ENCODE measurements at regions not wholly inside any gene's neighbourhood (a gene's known extent, or its start where the extent isn't known, plus 50 kb on each side); places are given as distances from the start of the nearest gene placed in this dataset.
"Not testable (repeated sequence)": the region's sequence is repeated elsewhere in the genome, so short reads cannot be mapped to it uniquely, and the experiment has no call there.

DNA sequence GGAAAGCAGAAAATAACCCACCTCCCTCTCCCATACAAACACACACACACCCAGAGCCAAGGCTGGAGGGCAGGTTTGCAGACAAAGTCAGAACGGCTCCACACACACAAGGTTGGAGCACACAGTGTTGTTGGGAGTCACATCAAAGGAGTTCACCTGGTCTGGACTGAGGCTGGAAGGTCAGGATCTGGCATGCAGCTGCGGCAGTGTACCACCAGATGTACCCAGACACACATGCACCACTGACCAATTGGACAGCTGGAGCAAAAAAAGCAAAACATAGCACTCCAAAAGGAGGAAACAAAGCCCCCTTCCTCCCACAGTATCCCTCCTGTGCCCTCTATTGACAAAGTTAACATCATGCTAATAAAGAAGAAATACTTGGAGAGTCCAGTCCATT, 94.6 kb upstream of the KIF2A start:
- intact Hi-C loops (cut with micrococcal nuclease) = no loop called here

DNA sequence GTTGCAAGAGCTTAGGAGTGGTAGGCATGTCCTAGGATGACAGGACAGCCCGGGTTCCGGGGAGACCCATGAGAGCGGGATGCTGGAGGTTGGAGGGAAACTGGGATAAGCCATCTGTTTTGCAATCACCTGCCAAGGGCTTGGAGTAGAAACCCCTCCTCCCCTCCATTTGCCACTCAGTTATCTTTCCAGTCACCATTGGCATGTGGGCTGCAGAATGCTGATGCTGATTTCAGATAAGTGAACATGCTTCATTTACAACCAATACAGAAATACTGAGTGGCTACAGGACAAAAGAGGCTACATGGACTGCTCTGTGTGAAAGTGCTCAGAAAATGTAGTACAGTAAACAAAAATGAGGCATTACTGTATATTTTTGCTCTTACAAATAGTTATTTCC, 93.4 kb upstream of the KIF2A start:
- ATAC-seq = no peak
- Mint-ChIP-seq H3K36me3 (no peaks in the 10 kb centered on the region), H3K4me3 (no peak overlapping the region), H3K27ac (no peak overlapping the region), H3K9me3 (no peaks in the 10 kb centered on the region), H3K27me3 (peaks cover 17 to 51% (median 25%) of the 10 kb centered on the region in 5 donors), H3K4me1 (peaks cover 0 to 5% (median 0%) of the 10 kb centered on the region in 7 donors)
- H3K4me1 ChIP-seq (ENCODE audit: control insufficient read depth in 2 of 2, insufficient read depth in 2 of 2, low read length in 2 of 2) = no peaks in the 10 kb centered on the region
- no peaks in the 10 kb centered on the region for H3K36me3 ChIP-seq (ENCODE audit: control insufficient read depth in 2 of 3, insufficient read depth in 3 of 3, low read length in 3 of 3)
- no peak overlapping the region for H3K27ac ChIP-seq (ENCODE audit: low read depth, low read length)
- intact Hi-C loops (cut with micrococcal nuclease) = no loop called here
- no peak overlapping the region for H3K4me3 ChIP-seq (ENCODE audit: low read length)
- DNase-seq = no peak
- CTCF ChIA-PET = no interaction called here
- no peaks in the 10 kb centered on the region for H3K9me3 ChIP-seq (ENCODE audit: control insufficient read depth in 2 of 3, low read length in 3 of 3)
- H3K27me3 ChIP-seq (ENCODE audit: control insufficient read depth in 2 of 2, insufficient read depth in 2 of 2, low read length in 2 of 2) = no peaks in the 10 kb centered on the region
- POLR2A ChIA-PET = no interaction called here

More for the DNA sequence above, 94.6 kb upstream of the KIF2A start:
- Histone ChIP-seq H3K27me3 (ENCODE audit: control insufficient read depth in 2 of 2, insufficient read depth in 2 of 2, low read length in 2 of 2) (no peaks in the 10 kb centered on the region), H3K4me1 (ENCODE audit: control insufficient read depth in 2 of 2, insufficient read depth in 2 of 2, low read length in 2 of 2) (no peaks in the 10 kb centered on the region), H3K36me3 (ENCODE audit: control insufficient read depth in 2 of 3, insufficient read depth in 3 of 3, low read length in 3 of 3) (no peaks in the 10 kb centered on the region), H3K9me3 (ENCODE audit: control insufficient read depth in 2 of 3, low read length in 3 of 3) (no peaks in the 10 kb centered on the region), H3K4me3 (ENCODE audit: low read length) (no peak overlapping the region), H3K27ac (ENCODE audit: low read depth, low read length) (no peak overlapping the region)
- ChIA-PET CTCF (no interaction called here), POLR2A (no interaction called here)
- peaks cover 0 to 5% (median 0%) of the 10 kb centered on the region in 7 donors for H3K4me1 Mint-ChIP-seq
- H3K4me3 Mint-ChIP-seq = no peak overlapping the region
- DNase-seq (no peak), ATAC-seq (no peak)
- no peaks in the 10 kb centered on the region for H3K36me3 Mint-ChIP-seq
- H3K27me3 Mint-ChIP-seq = peaks cover 20 to 54% (median 26%) of the 10 kb centered on the region in 5 donors
- H3K9me3 Mint-ChIP-seq = no peaks in the 10 kb centered on the region
- H3K27ac Mint-ChIP-seq = no peak overlapping the region

DNA sequence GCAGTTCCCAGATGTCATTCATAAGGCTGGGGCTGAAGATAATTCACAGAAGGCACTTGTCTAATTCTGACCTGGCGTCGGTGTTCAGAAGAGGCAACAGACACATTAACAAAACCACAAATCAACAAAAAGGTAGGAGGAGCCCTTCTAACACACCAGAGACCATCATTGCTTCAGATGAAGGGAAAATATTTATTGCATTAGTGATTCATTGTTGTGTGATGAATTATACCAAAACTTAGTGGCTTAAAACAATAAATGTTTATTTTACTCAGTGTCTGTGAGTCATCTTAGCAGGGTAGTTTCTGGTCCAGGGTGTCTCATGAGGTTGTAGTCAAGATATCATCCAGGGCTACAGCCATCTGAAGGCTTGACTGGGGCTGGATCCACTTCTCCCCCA, 91.3 kb upstream of the KIF2A start:
- peaks cover 11 to 49% (median 21%) of the 10 kb centered on the region in 5 donors for H3K27me3 Mint-ChIP-seq
- H3K36me3 Mint-ChIP-seq = no peaks in the 10 kb centered on the region
- H3K4me1 Mint-ChIP-seq = no peaks in the 10 kb centered on the region
- H3K27ac Mint-ChIP-seq = peak overlapping the region in 1 of 9 donors; percentile 76
- ChIA-PET CTCF (no interaction called here), POLR2A (no interaction called here)
- H3K27me3 ChIP-seq (ENCODE audit: control insufficient read depth in 2 of 2, insufficient read depth in 2 of 2, low read length in 2 of 2) = no peaks in the 10 kb centered on the region
- H3K4me1 ChIP-seq (ENCODE audit: control insufficient read depth in 2 of 2, insufficient read depth in 2 of 2, low read length in 2 of 2) = no peaks in the 10 kb centered on the region
- intact Hi-C loops (cut with micrococcal nuclease) = no loop called here
- H3K9me3 Mint-ChIP-seq = no peaks in the 10 kb centered on the region
- H3K4me3 ChIP-seq (ENCODE audit: low read length) = no peak overlapping the region
- no peak for DNase-seq
- no peak overlapping the region for H3K4me3 Mint-ChIP-seq
- H3K36me3 ChIP-seq (ENCODE audit: control insufficient read depth in 2 of 3, insufficient read depth in 3 of 3, low read length in 3 of 3) = no peaks in the 10 kb centered on the region
- no peaks in the 10 kb centered on the region for H3K9me3 ChIP-seq (ENCODE audit: control insufficient read depth in 2 of 3, low read length in 3 of 3)
- H3K27ac ChIP-seq (ENCODE audit: low read depth, low read length) = no peak overlapping the region
- no peak for ATAC-seq

- ATAC-seq; H3K9me3 Mint-ChIP-seq; H3K27me3 ChIP-seq (ENCODE audit: control insufficient read depth in 2 of 2, insufficient read depth in 2 of 2, low read length in 2 of 2); CTCF ChIA-PET; H3K4me1 ChIP-seq (ENCODE audit: control insufficient read depth in 2 of 2, insufficient read depth in 2 of 2, low read length in 2 of 2); H3K4me3 ChIP-seq (ENCODE audit: low read length); H3K36me3 Mint-ChIP-seq; DNase-seq; POLR2A ChIA-PET; H3K4me3 Mint-ChIP-seq; H3K9me3 ChIP-seq (ENCODE audit: control insufficient read depth in 2 of 3, low read length in 3 of 3); H3K4me1 Mint-ChIP-seq; H3K27ac ChIP-seq (ENCODE audit: low read depth, low read length); H3K27ac Mint-ChIP-seq; H3K36me3 ChIP-seq (ENCODE audit: control insufficient read depth in 2 of 3, insufficient read depth in 3 of 3, low read length in 3 of 3); intact Hi-C loops (cut with micrococcal nuclease): not testable (repeated sequence)
- peaks cover 6 to 42% (median 15%) of the 10 kb centered on the region in 5 donors for H3K27me3 Mint-ChIP-seq
Observed at GRCh38 chr5:62216603-62217002, 89.4 kb upstream of the KIF2A start.

- H3K4me1 Mint-ChIP-seq; H3K27ac Mint-ChIP-seq; H3K4me1 ChIP-seq (ENCODE audit: control insufficient read depth in 2 of 2, insufficient read depth in 2 of 2, low read length in 2 of 2); H3K36me3 Mint-ChIP-seq; H3K27me3 ChIP-seq (ENCODE audit: control insufficient read depth in 2 of 2, insufficient read depth in 2 of 2, low read length in 2 of 2); H3K9me3 ChIP-seq (ENCODE audit: control insufficient read depth in 2 of 3, low read length in 3 of 3); CTCF ChIA-PET; H3K4me3 ChIP-seq (ENCODE audit: low read length); intact Hi-C loops (cut with micrococcal nuclease); H3K4me3 Mint-ChIP-seq; POLR2A ChIA-PET; DNase-seq; ATAC-seq; H3K36me3 ChIP-seq (ENCODE audit: control insufficient read depth in 2 of 3, insufficient read depth in 3 of 3, low read length in 3 of 3); H3K27ac ChIP-seq (ENCODE audit: low read depth, low read length); H3K9me3 Mint-ChIP-seq: not testable (repeated sequence)
- H3K27me3 Mint-ChIP-seq = peaks cover 6 to 37% (median 12%) of the 10 kb centered on the region in 5 donors
Observed at GRCh38 chr5:62217095-62217494, 88.9 kb upstream of the KIF2A start.

DNA sequence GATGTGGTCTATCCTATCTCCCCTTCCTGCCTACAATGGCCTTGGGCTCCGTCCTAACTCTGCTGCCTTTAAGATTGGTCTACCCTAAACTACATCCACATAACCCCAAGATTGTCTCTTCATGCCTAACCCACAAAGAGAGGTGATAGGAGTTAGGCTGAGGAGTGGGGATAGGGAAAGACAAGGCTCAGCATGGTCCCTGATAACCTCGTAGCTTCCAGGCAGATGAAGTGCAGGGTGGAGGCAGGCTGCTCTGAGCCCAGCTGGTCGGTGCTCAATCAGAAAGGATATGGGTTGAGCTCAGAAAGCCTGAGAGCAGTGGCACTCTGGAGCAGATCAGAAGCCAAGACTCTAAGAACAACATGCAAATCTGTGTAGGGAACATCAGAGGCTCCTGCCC, 87.1 kb upstream of the KIF2A start:
- CTCF ChIA-PET; H3K4me1 ChIP-seq (ENCODE audit: control insufficient read depth in 2 of 2, insufficient read depth in 2 of 2, low read length in 2 of 2); H3K9me3 ChIP-seq (ENCODE audit: control insufficient read depth in 2 of 3, low read length in 3 of 3); H3K9me3 Mint-ChIP-seq; H3K27me3 ChIP-seq (ENCODE audit: control insufficient read depth in 2 of 2, insufficient read depth in 2 of 2, low read length in 2 of 2); ATAC-seq; intact Hi-C loops (cut with micrococcal nuclease); H3K27ac Mint-ChIP-seq; H3K36me3 ChIP-seq (ENCODE audit: control insufficient read depth in 2 of 3, insufficient read depth in 3 of 3, low read length in 3 of 3); H3K27ac ChIP-seq (ENCODE audit: low read depth, low read length); POLR2A ChIA-PET; H3K4me1 Mint-ChIP-seq; DNase-seq; H3K36me3 Mint-ChIP-seq; H3K4me3 ChIP-seq (ENCODE audit: low read length); H3K4me3 Mint-ChIP-seq: not testable (repeated sequence)
- peaks cover 6 to 32% (median 9%) of the 10 kb centered on the region in 5 donors for H3K27me3 Mint-ChIP-seq

GRCh38 chr5:62221881-62222280, 84.1 kb upstream of the KIF2A start:
- intact Hi-C loops (cut with micrococcal nuclease) = loop anchor here in 1 of 2 donors (5.0 kb wide), 1 partner anchor 180 kb away; the partner anchor contains the start of gene DIMT1
- H3K9me3 Mint-ChIP-seq; H3K9me3 ChIP-seq (ENCODE audit: control insufficient read depth in 2 of 3, low read length in 3 of 3); H3K27me3 ChIP-seq (ENCODE audit: control insufficient read depth in 2 of 2, insufficient read depth in 2 of 2, low read length in 2 of 2); H3K36me3 Mint-ChIP-seq; DNase-seq; POLR2A ChIA-PET; H3K4me3 ChIP-seq (ENCODE audit: low read length); H3K36me3 ChIP-seq (ENCODE audit: control insufficient read depth in 2 of 3, insufficient read depth in 3 of 3, low read length in 3 of 3); ATAC-seq; CTCF ChIA-PET; H3K27ac ChIP-seq (ENCODE audit: low read depth, low read length); H3K4me3 Mint-ChIP-seq; H3K4me1 ChIP-seq (ENCODE audit: control insufficient read depth in 2 of 2, insufficient read depth in 2 of 2, low read length in 2 of 2): not testable (repeated sequence)
- peaks cover 0 to 16% (median 6%) of the 10 kb centered on the region in 5 donors for H3K27me3 Mint-ChIP-seq
- peaks cover 9 to 17% (median 14%) of the 10 kb centered on the region in 7 donors for H3K4me1 Mint-ChIP-seq
- H3K27ac Mint-ChIP-seq = peak overlapping the region in 1 of 9 donors; percentile 56

All from naive thymus-derived CD4-positive, alpha-beta T cell (primary cell).